HCT116 (cell line): ENCODE measurements at regions not wholly inside any gene's neighbourhood (a gene's known extent, or its start where the extent isn't known, plus 50 kb on each side); places are given as distances from the start of the nearest gene placed in this dataset.

ENCODE experiments used
- ATAC-seq: fragments of 200-7000 bp; cut with Tn5 transposase; 2 replicates; pipeline ENCODE4 v1.9.1; 2020; ENCODE audit warnings: mild to moderate bottlenecking, moderate library complexity
- BruUV-seq: library from RNA; stranded (reverse); fragments of 400-500 nt; replicated peaks from 2 replicates; lab custom pipeline; 2021; lab: Mats Ljungman, UMichigan
- CTCF ChIA-PET: fragments of 300-600 bp; sonication (Branson Sonifier 250); formaldehyde crosslinking; loops from one replicate; lab custom pipeline; 2021; ENCODE audit warnings: antibody characterized with exemption; lab: Charles Lee
- POLR2A ChIA-PET: fragments of 300-600, 350-600 bp; sonication (Branson Sonifier 250); formaldehyde crosslinking; loops from one replicate; lab custom pipeline; 2021; ENCODE audit warnings: antibody characterized with exemption; lab: Charles Lee
- RAD21 ChIA-PET, 2 experiments: fragments of 300-600 bp; sonication (Branson Sonifier 250); formaldehyde crosslinking; loops; one replicate each; lab custom pipeline; 2023; ENCODE audit warnings: low total read pairs in 2 of 2; ENCODE audit not compliant: uncharacterized antibody in 2 of 2, unreplicated experiment in 2 of 2, low non-redundant PET in 1 of 2; lab: Charles Lee
- DNase-seq: peaks from one replicate; pipeline ENCODE4 v3.0.0-alpha.2; 2010; ENCODE audit warnings: low read depth, low spot score
- H2AFZ ChIP-seq: fragments of 200-600 bp; shearing (Covaris generic), sonication (generic); 2 replicates; pipeline ENCODE4 v1.6.1; 2017; ENCODE audit warnings: low read depth, mixed run types, mixed read lengths, antibody characterized with exemption, low read length; ENCODE audit not compliant: poor library complexity, severe bottlenecking
- H3K27ac ChIP-seq: 2 replicates; pipeline ENCODE4 v1.5.1; 2012; ENCODE audit warnings: low read depth, low read length
- H3K27me3 ChIP-seq: fragments of 200-600 bp; sonication (generic); 2 replicates; pipeline ENCODE4 v1.6.1; 2016; ENCODE audit warnings: mixed run types, low read length, mixed read lengths; ENCODE audit not compliant: insufficient read depth
- H3K36me3 ChIP-seq, 2 experiments: fragments of 200-500 bp in 1 of 2; fragments of 200-600 bp in 1 of 2; sonication (Bioruptor generic) in 1 of 2; sonication (generic) in 1 of 2; 2 replicates each; pipeline versions ENCODE4 v1.5.1 to v1.6.1; 2014 to 2016; ENCODE audit warnings: low read length in 2 of 2, inconsistent platforms in 1 of 2, mixed read lengths in 1 of 2, mixed run types in 1 of 2; ENCODE audit not compliant: insufficient read depth in 2 of 2, control insufficient read depth in 1 of 2
- H3K4me1 ChIP-seq, 2 experiments: fragments of 200-600 bp in 1 of 2; sonication (generic) in 1 of 2; 2 replicates each; pipeline versions ENCODE4 v1.5.1 to v1.6.1; 2012 to 2017; ENCODE audit warnings: low read length in 2 of 2, inconsistent platforms in 1 of 2, mild to moderate bottlenecking in 1 of 2, mixed read lengths in 1 of 2, mixed run types in 1 of 2, moderate library complexity in 1 of 2; ENCODE audit not compliant: insufficient read depth in 2 of 2, control insufficient read depth in 1 of 2
- H3K4me2 ChIP-seq: fragments of 200-600 bp; sonication (generic); 2 replicates; pipeline ENCODE4 v1.6.1; 2017; ENCODE audit warnings: mixed run types, low read length, mixed read lengths
- H3K4me3 ChIP-seq, 2 experiments: fragments of 200-600 bp in 1 of 2; sonication (generic) in 1 of 2; replicated peaks in 1 of 2; 2 replicates each; pipeline ENCODE4 v1.5.1; 2011 to 2016; ENCODE audit warnings: low read length in 2 of 2, control low read depth in 1 of 2, low read depth in 1 of 2, mild to moderate bottlenecking in 1 of 2, mixed read lengths in 1 of 2, mixed run types in 1 of 2
- H3K79me2 ChIP-seq: fragments of 200-600 bp; sonication (generic); 2 replicates; pipeline ENCODE4 v1.6.1; 2017; ENCODE audit warnings: mild to moderate bottlenecking, mixed run types, low read length, moderate library complexity, mixed read lengths; ENCODE audit not compliant: insufficient read depth
- H3K9ac ChIP-seq: fragments of 200-600 bp; sonication (generic); 2 replicates; pipeline ENCODE4 v1.6.1; 2016; ENCODE audit warnings: low read length, mixed read lengths
- H3K9me2 ChIP-seq: fragments of 200-600 bp; sonication (generic), shearing (Covaris generic); 2 replicates; pipeline ENCODE4 v1.6.1; 2017; ENCODE audit warnings: mixed run types, mild to moderate bottlenecking, moderate library complexity; ENCODE audit not compliant: insufficient read depth
- H3K9me3 ChIP-seq, 2 experiments: fragments of 200-500 bp in 1 of 2; fragments of 200-600 bp in 1 of 2; sonication (Bioruptor generic) in 1 of 2; sonication (generic) in 1 of 2; 2 replicates each; pipeline ENCODE4 v1.6.1; 2014 to 2017; ENCODE audit warnings: low read length in 2 of 2, mixed read lengths in 2 of 2, inconsistent platforms in 1 of 2, low read depth in 1 of 2, mild to moderate bottlenecking in 1 of 2, mixed run types in 1 of 2, moderate library complexity in 1 of 2; ENCODE audit not compliant: control insufficient read depth in 1 of 2, insufficient read depth in 1 of 2
- H4K20me1 ChIP-seq: fragments of 200-600 bp; sonication (generic), shearing (Covaris generic); 2 replicates; pipeline ENCODE4 v1.6.1; 2017; ENCODE audit warnings: mixed run types, mild to moderate bottlenecking, moderate library complexity; ENCODE audit not compliant: insufficient read depth
- ATF3 ChIP-seq: IDR thresholded peaks from 2 replicates; pipeline ENCODE4 v1.6.1; 2012
- CBX3 ChIP-seq: IDR thresholded peaks from 2 replicates; pipeline ENCODE4 v1.6.1; 2012; ENCODE audit warnings: low read depth
- CTCF ChIP-seq, 3 experiments: fragments of 200-600 bp in 1 of 3; sonication (generic) in 1 of 3; IDR thresholded peaks in 2 of 3; conservative IDR thresholded peaks in 1 of 3; 2 replicates each; pipeline ENCODE4 v1.5.1; 2012 to 2017; ENCODE audit warnings: low read depth in 2 of 3, low read length in 2 of 3, antibody characterized with exemption in 1 of 3, borderline replicate concordance in 1 of 3, control low read depth in 1 of 3, mild to moderate bottlenecking in 1 of 3, mixed read lengths in 1 of 3, mixed run types in 1 of 3, moderate library complexity in 1 of 3; ENCODE audit not compliant: insufficient read depth in 1 of 3
- EGR1 ChIP-seq: IDR thresholded peaks from 2 replicates; pipeline ENCODE4 v1.6.1; 2012; ENCODE audit warnings: low read depth
- ELF1 ChIP-seq: IDR thresholded peaks from 2 replicates; pipeline ENCODE4 v1.6.1; 2012; ENCODE audit warnings: low read depth, borderline replicate concordance
- EZH2 ChIP-seq: fragments of 200-600 bp; sonication (generic); IDR thresholded peaks from 2 replicates; pipeline ENCODE4 v1.6.1; 2017; ENCODE audit warnings: antibody characterized with exemption, mixed run types
- EZH2phosphoT487 ChIP-seq: fragments of 200-600 bp; IDR thresholded peaks from 2 replicates; pipeline ENCODE4 v1.6.1; 2018; ENCODE audit warnings: antibody characterized with exemption, borderline replicate concordance
- FOSL1 ChIP-seq: IDR thresholded peaks from 2 replicates; pipeline ENCODE4 v1.6.1; 2012; ENCODE audit warnings: low read depth
- MAX ChIP-seq: IDR thresholded peaks from 2 replicates; pipeline ENCODE4 v1.6.1; 2012
- RAD21 ChIP-seq: IDR thresholded peaks from 2 replicates; pipeline ENCODE4 v1.6.1; 2012; ENCODE audit warnings: low read depth, mild to moderate bottlenecking
- SIN3A ChIP-seq: IDR thresholded peaks from 2 replicates; pipeline ENCODE4 v1.6.1; 2012; ENCODE audit warnings: low read depth
- SRF ChIP-seq: IDR thresholded peaks from 2 replicates; pipeline ENCODE4 v1.6.1; 2012; ENCODE audit warnings: low read depth
- TCF7L2 ChIP-seq: IDR thresholded peaks from 2 replicates; pipeline ENCODE4 v1.7.0; 2011; ENCODE audit warnings: borderline replicate concordance, inconsistent platforms; ENCODE audit not compliant: insufficient read depth, insufficient read length; ENCODE audit errors: extremely low read depth
- ZFX ChIP-seq: fragments of 450-650 bp; IDR thresholded peaks from 2 replicates; pipeline ENCODE4 v1.6.1; 2017
- ZNF274 ChIP-seq: fragments of 200-500 bp; sonication (Bioruptor generic); IDR thresholded peaks from 2 replicates; pipeline ENCODE4 v1.6.1; 2014; ENCODE audit warnings: mild to moderate bottlenecking, low read depth, low read length, inconsistent platforms
- intact Hi-C: fragments of 100-400 bp; cut with micrococcal nuclease; formaldehyde crosslinking; loops from 2 replicates; pipeline ENCODE4 v1.10.0; 2022

GRCh38 chr7:136523571-136523970 lies 344.9 kb upstream of the CHRM2 start:
- CTCF ChIA-PET, result no interaction called here
- no peak overlapping the region for H3K4me2 ChIP-seq
- intact Hi-C loops, result no loop called here
- ATAC-seq (no peak), DNase-seq (no peak)
- TF ChIP-seq SIN3A, result no peak
- TF ChIP-seq EZH2phosphoT487, result no peak
- no peak for TF ChIP-seq CTCF (IDR thresholded peaks at IDR 0.05 in 2 of 3, conservative IDR thresholded peaks at IDR 0.05 in 1 of 3; ENCODE audit: borderline replicate concordance in 1 of 3, insufficient read depth in 1 of 3, low read depth in 2 of 3, low read length in 2 of 3)
- no peak for TF ChIP-seq EGR1
- TF ChIP-seq TCF7L2, result no peak
- TF ChIP-seq EZH2, result no peak
- POLR2A ChIA-PET, result no interaction called here
- no peak overlapping the region for H2AFZ ChIP-seq
- H3K79me2 ChIP-seq, result no peaks in the 10 kb centered on the region
- H3K4me3 ChIP-seq, result no peak overlapping the region
- no peaks in the 10 kb centered on the region for H3K9me2 ChIP-seq
- H3K9me3 ChIP-seq, result peaks cover 3 to 6% of the 10 kb centered on the region in 2 experiments; a peak in 2 of 4 replicates
- no peaks in the 10 kb centered on the region for H3K27me3 ChIP-seq
- BruUV-seq, result no TSS peak
- H3K27ac ChIP-seq, result no peak overlapping the region
- no peaks in the 10 kb centered on the region for H3K36me3 ChIP-seq
- no peaks in the 10 kb centered on the region for H4K20me1 ChIP-seq
- H3K9ac ChIP-seq, result no peak overlapping the region
- H3K4me1 ChIP-seq, result no peaks in the 10 kb centered on the region
- RAD21 ChIA-PET, result no interaction called here

GRCh38 chr7:136517971-136518370 lies 350.5 kb upstream of the CHRM2 start:
- H3K9ac ChIP-seq, result no peak overlapping the region
- no peak overlapping the region for H3K4me2 ChIP-seq
- no peaks in the 10 kb centered on the region for H3K36me3 ChIP-seq
- H4K20me1 ChIP-seq, result no peaks in the 10 kb centered on the region
- no peaks in the 10 kb centered on the region for H3K79me2 ChIP-seq
- BruUV-seq, result no TSS peak
- ChIA-PET CTCF (no interaction called here), POLR2A (interaction anchor here (0.6 kb wide), 1 partner anchor 1460 kb away, joined by 3 read pairs; no protein-coding TSS in a partner anchor), RAD21 (no interaction called here)
- peaks cover 0 to 3% of the 10 kb centered on the region in 2 experiments; a peak in 2 of 4 replicates for H3K9me3 ChIP-seq
- no peak overlapping the region for H3K27ac ChIP-seq
- ATAC-seq (no peak), DNase-seq (no peak)
- intact Hi-C loops, result no loop called here
- H3K27me3 ChIP-seq, result no peaks in the 10 kb centered on the region
- TF ChIP-seq ELF1, result no peak
- TF ChIP-seq FOSL1, result no peak
- TF ChIP-seq MAX, result no peak
- TF ChIP-seq ZFX, result no peak
- TF ChIP-seq EZH2, result no peak
- TF ChIP-seq CTCF (IDR thresholded peaks at IDR 0.05 in 2 of 3, conservative IDR thresholded peaks at IDR 0.05 in 1 of 3; ENCODE audit: borderline replicate concordance in 1 of 3, insufficient read depth in 1 of 3, low read depth in 2 of 3, low read length in 2 of 3), result no peak
- TF ChIP-seq ATF3, result no peak
- no peak for TF ChIP-seq RAD21
- TF ChIP-seq SRF, result no peak
- no peak for TF ChIP-seq CBX3
- TF ChIP-seq EGR1, result no peak
- no peak for TF ChIP-seq ZNF274
- TF ChIP-seq EZH2phosphoT487, result no peak
- H2AFZ ChIP-seq, result no peak overlapping the region
- H3K4me1 ChIP-seq, result no peaks in the 10 kb centered on the region
- H3K4me3 ChIP-seq, result no peak overlapping the region
- no peaks in the 10 kb centered on the region for H3K9me2 ChIP-seq
